ENCODE measurements at regions not wholly inside any gene's neighbourhood (a gene's known extent, or its start where the extent isn't known, plus 50 kb on each side); places are given as distances from the start of the nearest gene placed in this dataset.

GRCh38 chr5:93249651-93250289 lies 331.2 kb downstream of the NR2F1-AS1 start:
- Histone ChIP-seq H3K27me3 (ENCODE audit: insufficient read depth, poor library complexity, severe bottlenecking) (no peaks in the 10 kb centered on the region), H3K4me3 (replicated peaks; ENCODE audit: insufficient read depth, low read length) (no peak overlapping the region), H3K27ac (replicated peaks) (no peak overlapping the region)
- TF ChIP-seq SPI1 (IDR thresholded peaks at IDR 0.05; ENCODE audit: borderline replicate concordance, low read depth) (no peak), REST (IDR thresholded peaks at IDR 0.05; ENCODE audit: insufficient replicate concordance, low read depth) (no peak), GABPA (IDR thresholded peaks at IDR 0.05; ENCODE audit: low read depth) (no peak), POLR2AphosphoS5 (IDR thresholded peaks at IDR 0.05; ENCODE audit: low read depth) (no peak)
- TF ChIP-seq, protein P1, sequence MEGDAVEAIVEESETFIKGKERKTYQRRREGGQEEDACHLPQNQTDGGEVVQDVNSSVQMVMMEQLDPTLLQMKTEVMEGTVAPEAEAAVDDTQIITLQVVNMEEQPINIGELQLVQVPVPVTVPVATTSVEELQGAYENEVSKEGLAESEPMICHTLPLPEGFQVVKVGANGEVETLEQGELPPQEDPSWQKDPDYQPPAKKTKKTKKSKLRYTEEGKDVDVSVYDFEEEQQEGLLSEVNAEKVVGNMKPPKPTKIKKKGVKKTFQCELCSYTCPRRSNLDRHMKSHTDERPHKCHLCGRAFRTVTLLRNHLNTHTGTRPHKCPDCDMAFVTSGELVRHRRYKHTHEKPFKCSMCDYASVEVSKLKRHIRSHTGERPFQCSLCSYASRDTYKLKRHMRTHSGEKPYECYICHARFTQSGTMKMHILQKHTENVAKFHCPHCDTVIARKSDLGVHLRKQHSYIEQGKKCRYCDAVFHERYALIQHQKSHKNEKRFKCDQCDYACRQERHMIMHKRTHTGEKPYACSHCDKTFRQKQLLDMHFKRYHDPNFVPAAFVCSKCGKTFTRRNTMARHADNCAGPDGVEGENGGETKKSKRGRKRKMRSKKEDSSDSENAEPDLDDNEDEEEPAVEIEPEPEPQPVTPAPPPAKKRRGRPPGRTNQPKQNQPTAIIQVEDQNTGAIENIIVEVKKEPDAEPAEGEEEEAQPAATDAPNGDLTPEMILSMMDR (IDR thresholded peaks at IDR 0.05; ENCODE audit: insufficient read depth, low read length): no peak
- no peak for DNase-seq (ENCODE audit: low read depth in 1 of 2, low spot score in 1 of 2)

GRCh38 chr5:93247105-93247504 lies 333.9 kb downstream of the NR2F1-AS1 start:
- TF ChIP-seq, protein P1 (IDR thresholded peaks at IDR 0.05; ENCODE audit: insufficient read depth, low read length): no peak
- TF ChIP-seq GABPA (IDR thresholded peaks at IDR 0.05; ENCODE audit: low read depth): no peak
- TF ChIP-seq REST (IDR thresholded peaks at IDR 0.05; ENCODE audit: insufficient replicate concordance, low read depth): no peak
- TF ChIP-seq POLR2AphosphoS5 (IDR thresholded peaks at IDR 0.05; ENCODE audit: low read depth): no peak
- no peak for TF ChIP-seq SPI1 (IDR thresholded peaks at IDR 0.05; ENCODE audit: borderline replicate concordance, low read depth)
- Histone ChIP-seq H3K27ac (replicated peaks) (no peak overlapping the region), H3K27me3 (ENCODE audit: insufficient read depth, poor library complexity, severe bottlenecking) (no peaks in the 10 kb centered on the region), H3K4me3 (replicated peaks; ENCODE audit: insufficient read depth, low read length) (no peak overlapping the region)
- DNase-seq (ENCODE audit: low read depth in 1 of 2, low spot score in 1 of 2): no peak

DNA sequence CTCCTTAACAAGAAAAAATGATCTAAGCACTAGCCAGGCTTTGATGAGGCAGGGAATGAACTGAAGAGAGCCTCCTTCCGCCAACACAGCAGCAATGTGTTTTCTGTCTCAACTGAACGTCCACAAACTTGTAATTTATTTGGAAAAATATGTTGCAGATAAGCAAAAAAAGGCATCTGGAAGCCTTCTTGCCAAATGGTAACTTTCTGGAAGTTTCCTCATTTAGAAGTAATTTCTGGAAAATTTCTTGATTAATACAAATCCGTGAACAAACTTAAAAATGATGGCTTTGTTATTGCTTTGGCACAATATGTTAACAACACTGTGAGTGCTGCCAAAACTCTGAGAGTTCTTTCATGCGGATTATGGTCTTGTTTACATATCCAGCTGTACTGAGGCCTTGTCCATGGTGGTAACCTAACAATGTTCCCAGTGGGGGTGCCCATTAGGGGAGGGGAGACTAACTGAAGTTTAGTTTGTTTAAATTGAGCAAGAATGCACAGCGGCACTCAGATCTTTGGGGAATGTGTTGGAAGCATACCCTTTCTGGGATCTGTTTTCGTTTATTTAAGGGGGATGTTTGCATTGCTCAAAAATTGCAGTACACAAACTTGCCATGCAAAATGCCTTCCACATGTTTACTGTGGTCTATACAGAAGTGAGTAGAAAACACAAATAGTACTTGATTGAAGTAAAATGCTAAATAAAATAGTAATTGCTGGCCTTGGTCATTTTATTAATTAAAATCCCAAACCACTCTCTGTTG lies 334.7 kb downstream of the NR2F1-AS1 start:
- TF ChIP-seq SPI1 (IDR thresholded peaks at IDR 0.05; ENCODE audit: borderline replicate concordance, low read depth): no peak
- TF ChIP-seq POLR2AphosphoS5 (IDR thresholded peaks at IDR 0.05; ENCODE audit: low read depth): no peak
- no peak for TF ChIP-seq REST (IDR thresholded peaks at IDR 0.05; ENCODE audit: insufficient replicate concordance, low read depth)
- no peak for TF ChIP-seq GABPA (IDR thresholded peaks at IDR 0.05; ENCODE audit: low read depth)
- TF ChIP-seq, protein P1 (IDR thresholded peaks at IDR 0.05; ENCODE audit: insufficient read depth, low read length): no peak
- H3K27ac ChIP-seq (replicated peaks): no peak overlapping the region

More for the DNA sequence above, 334.7 kb downstream of the NR2F1-AS1 start:
- no peak overlapping the region for H3K4me3 ChIP-seq (replicated peaks; ENCODE audit: insufficient read depth, low read length)
- no peaks in the 10 kb centered on the region for H3K27me3 ChIP-seq (ENCODE audit: insufficient read depth, poor library complexity, severe bottlenecking)
- no peak for DNase-seq (ENCODE audit: low read depth in 1 of 2, low spot score in 1 of 2)

Data from HL-60 (cell line).